DMS53 treated with DMSO at 0.1 percent for 48 hours (cell line): ENCODE measurements at regions not wholly inside any gene's neighbourhood (a gene's known extent, or its start where the extent isn't known, plus 50 kb on each side); places are given as distances from the start of the nearest gene placed in this dataset.
"Not testable (repeated sequence)": the region's sequence is repeated elsewhere in the genome, so short reads cannot be mapped to it uniquely, and the experiment has no call there.

Source experiments
- DNase-seq: peaks from one replicate; lab custom pipeline; 2025; ENCODE audit not compliant: unreplicated experiment; lab: John Stamatoyannopoulos, UW

DNA sequence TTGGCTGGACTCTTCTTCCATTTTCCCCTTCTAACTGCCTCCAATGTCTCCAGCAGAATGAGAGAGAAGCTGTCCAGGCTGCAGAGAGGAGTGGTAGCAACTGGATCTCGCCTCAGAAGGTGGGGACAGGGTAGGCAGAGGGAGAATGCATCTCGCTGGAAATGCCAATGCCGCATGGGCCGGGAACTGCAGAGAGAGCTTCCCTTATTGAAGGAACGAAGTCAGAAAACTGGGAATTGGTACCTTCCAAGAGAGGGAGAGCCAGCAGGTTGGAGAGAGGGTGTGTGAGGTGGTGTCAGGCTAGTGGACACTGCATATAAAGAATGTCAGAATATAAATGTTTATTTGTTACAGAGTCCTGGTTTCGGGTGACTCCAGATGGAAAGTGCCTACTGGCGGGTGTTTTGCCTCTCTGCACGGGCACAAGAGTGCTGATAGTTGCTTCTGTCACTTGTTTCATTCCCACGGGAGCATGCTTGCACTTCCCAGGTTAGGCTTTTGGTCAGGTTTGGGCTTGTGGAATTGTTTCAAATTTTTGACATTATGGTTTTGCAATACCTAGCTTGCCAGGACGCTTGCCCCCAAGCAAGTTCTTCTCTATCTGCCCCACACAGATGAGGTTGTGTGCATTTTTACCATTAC, 156.8 kb upstream of the STS start:
- no peak for DNase-seq

DNA sequence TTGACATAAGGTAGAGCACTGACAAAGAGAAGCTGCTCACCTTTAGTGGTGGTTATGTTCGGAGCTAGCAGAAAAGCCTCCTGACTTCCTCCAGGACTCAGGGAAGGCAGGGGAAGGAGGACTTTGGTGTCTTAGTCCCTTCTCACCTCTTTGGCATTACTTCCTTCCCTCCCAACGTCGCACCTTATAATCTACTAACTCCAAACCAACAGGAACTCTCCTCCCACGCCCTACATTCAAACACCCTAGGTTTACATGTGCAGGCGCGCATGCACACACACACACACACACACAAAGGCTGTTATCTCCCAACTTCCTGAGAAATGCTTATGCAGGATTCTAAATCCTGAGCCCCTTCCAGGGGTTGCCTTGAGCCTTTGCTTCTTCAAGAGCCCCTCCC, 157.7 kb upstream of the STS start:
- no peak for DNase-seq

GRCh38 chrX:6988694-6989093, 158.8 kb upstream of the STS start:
- not testable (repeated sequence) for DNase-seq

- DNase-seq = no peak
Measured at GRCh38 chrX:6986915-6987314, 160.6 kb upstream of the STS start.

DNA sequence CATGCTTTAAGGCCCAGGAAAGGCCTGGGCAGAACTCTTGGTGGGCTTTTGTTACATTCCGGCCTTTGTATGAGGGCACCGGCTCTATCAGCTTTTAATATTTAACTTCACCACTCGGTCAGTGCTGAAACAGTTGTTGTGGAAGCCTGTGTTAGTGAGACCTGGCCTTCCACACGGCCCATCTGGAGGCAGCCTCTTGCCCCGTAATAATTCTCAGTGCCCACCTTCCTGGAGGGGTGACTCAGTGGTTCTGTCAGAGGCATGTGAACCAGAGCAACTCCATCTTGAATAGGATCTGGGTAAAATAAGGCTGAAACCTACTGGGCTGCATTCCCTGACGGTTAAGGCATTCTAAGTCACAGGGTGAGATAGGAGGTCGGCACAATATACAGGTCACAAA, 162.0 kb upstream of the STS start:
- DNase-seq = no peak

GRCh38 chrX:6983207-6983955, 164.1 kb upstream of the STS start:
- no peak for DNase-seq

GRCh38 chrX:6981718-6982406, 165.7 kb upstream of the STS start:
- no peak for DNase-seq

- DNase-seq = no peak
Measured at GRCh38 chrX:6980981-6981380, 166.5 kb upstream of the STS start.

- no peak for DNase-seq
Measured at GRCh38 chrX:6968231-6968630, 179.3 kb upstream of the STS start.

GRCh38 chrX:6965729-6966128, 181.8 kb upstream of the STS start:
- no peak for DNase-seq

DNA sequence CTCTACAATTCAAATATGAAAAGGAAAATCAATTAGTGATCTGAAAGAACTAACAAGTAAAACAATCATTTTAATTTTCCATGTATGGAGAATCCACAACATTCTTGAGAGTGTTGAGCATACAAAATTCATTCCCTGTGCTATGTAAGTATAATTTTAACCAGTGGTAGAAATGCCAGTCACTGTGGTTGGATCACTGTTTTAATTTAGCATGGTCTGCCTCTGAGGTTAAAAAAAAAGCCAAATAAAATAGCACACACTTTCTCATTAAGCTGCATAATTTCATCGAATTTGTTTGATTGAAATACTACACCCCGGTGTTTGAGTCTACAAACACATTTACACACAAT, 185.5 kb upstream of the STS start:
- DNase-seq = no peak

- DNase-seq = no peak
Measured at GRCh38 chrX:6961286-6962005, 186.1 kb upstream of the STS start.

DNA sequence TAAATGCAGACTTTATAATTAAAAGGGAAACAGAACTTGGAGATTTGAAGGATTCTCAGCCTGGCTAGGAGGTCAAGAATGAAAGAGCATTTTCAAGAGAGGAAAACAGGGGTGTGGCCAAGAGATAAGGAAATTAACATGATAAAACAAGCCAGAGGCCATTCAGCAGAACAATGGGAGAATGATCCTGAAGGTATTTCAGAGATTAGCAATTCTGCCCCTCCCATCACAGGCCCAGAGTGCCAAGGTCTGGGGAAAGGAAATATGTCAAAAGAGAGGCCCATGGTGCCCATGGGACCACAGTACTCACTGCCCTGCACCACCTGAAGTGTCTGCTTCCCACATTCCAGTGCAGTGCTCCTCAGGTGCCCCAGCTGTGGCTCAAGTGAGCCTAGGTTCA, 188.5 kb upstream of the STS start:
- no peak for DNase-seq

GRCh38 chrX:6954836-6955235, 192.7 kb upstream of the STS start:
- DNase-seq = no peak

GRCh38 chrX:6946168-6946567, 201.3 kb upstream of the STS start:
- no peak for DNase-seq

GRCh38 chrX:6941041-6941440, 206.5 kb upstream of the STS start:
- no peak for DNase-seq

DNA sequence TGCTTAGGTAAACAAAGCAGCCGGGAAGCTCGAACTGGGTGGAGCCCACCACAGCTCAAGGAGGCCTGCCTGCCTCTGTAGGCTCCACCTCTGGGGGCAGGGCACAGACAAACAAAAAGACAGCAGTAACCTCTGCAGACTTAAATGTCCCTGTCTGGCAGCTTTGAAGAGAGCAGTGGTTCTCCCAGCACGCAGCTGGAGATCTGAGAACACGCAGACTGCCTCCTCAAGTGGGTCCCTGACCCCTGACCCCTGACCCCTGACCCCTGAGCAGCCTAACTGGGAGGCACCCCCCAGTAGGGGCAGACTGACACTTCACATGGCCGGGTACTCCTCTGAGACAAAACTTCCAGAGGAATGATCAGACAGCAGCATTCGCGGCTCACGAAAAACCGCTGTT, 214.6 kb upstream of the STS start:
- not testable (repeated sequence) for DNase-seq

- DNase-seq = no peak
Measured at GRCh38 chrX:6930307-6930849, 217.1 kb upstream of the STS start.

DNA sequence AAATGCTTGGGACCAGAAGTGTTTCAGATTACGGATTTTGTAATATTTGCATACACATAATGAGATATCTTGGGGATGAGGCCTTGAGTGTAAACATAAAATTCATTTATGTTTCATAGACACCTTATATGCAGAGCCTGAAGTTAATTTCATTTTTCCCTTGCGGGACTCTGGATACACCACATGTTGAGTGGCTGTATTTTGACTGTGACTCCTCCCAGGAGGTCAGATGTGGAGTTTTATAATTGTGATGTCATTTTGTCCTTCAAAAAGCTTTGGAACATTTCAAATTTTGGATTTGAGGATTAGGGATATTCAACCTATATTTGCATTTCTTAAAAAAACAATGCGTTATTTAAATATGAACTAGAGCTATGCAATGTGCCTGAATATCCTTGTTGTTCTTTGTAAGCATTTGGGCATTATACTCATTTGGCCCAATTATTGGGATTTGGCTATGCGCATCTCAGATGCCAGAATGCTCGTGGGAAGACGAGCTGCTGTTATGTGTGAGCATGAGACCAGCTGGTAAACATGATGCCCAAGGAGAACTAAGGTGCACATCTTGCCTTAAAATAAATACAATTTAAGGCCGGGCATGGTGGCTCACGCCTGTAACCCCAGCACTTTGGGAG, 223.0 kb upstream of the STS start:
- DNase-seq = no peak

DNA sequence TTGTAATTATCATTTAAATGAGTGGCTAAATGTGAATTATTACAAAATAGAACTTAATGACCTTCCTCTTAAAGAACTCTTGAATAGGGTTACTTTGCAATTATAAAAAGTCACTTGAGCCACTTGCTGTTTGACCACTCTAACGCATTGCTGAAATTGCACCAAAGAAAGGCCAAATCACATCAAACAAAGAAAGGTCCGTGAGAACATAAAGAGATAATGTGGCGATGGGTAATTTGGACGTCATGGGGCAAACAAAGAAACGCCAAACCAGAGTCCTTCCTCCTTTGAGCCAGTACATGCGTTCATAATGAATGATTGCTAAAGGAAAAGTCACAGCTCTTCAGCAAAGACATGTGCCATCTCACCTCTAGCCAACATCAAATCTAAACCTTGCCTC, 229.8 kb upstream of the STS start:
- no peak for DNase-seq

DNA sequence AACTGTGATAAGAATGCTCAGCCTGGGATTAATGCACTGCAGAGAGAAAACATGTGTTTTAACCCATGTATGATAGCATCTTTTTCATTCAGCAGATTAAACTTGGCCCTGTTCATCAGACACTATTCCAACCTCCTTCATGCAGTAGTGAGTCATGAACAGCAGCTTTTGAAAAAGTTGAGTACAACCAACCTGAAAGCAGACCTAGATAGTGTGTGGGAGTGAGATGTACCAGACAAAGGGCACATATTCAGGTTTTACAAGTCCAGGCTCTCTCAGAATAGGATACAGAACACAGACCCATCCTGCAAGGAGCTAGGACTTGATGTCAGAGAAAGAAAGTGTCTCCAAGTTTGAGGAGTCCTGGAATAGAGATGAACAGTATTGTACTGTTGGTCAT, 237.3 kb upstream of the STS start:
- DNase-seq = no peak
